Astrocyte (in vitro differentiated cells and primary cell): ENCODE measurements at regions not wholly inside any gene's neighbourhood (a gene's known extent, or its start where the extent isn't known, plus 50 kb on each side); places are given as distances from the start of the nearest gene placed in this dataset.

Experiments
- DNase-seq: peaks from one replicate; pipeline ENCODE4 v3.0.0-alpha.2; 2010; ENCODE audit warnings: low read depth
- FAIRE-seq: peaks from 2 replicates; lab custom pipeline; 2011; peaks lifted over from hg19 to GRCh38; lab: Jason Lieb, UNC
- H2AFZ ChIP-seq: 2 replicates; pipeline ENCODE4 v1.6.0; 2012; ENCODE audit warnings: low read depth, low read length, inconsistent platforms
- H3K27ac ChIP-seq: 2 replicates; pipeline ENCODE4 v1.5.1; 2011; ENCODE audit warnings: low read depth, low read length, inconsistent platforms
- H3K27me3 ChIP-seq: 2 replicates; pipeline ENCODE4 v1.6.0; 2011; ENCODE audit warnings: low read length, inconsistent platforms; ENCODE audit not compliant: insufficient read depth
- H3K36me3 ChIP-seq: 2 replicates; pipeline ENCODE4 v1.5.1; 2011; ENCODE audit warnings: low read length, inconsistent platforms; ENCODE audit not compliant: insufficient read depth
- H3K4me1 ChIP-seq: 2 replicates; pipeline ENCODE4 v1.5.1; 2011; ENCODE audit warnings: low read length, inconsistent platforms; ENCODE audit not compliant: insufficient read depth
- H3K4me2 ChIP-seq: 2 replicates; pipeline ENCODE4 v1.6.0; 2012; ENCODE audit warnings: low read length, inconsistent platforms
- H3K4me3 ChIP-seq: 2 replicates; pipeline ENCODE4 v1.5.1; 2011; ENCODE audit warnings: low read depth, mild to moderate bottlenecking, low read length, inconsistent platforms; ENCODE audit not compliant: insufficient read depth
- H3K79me2 ChIP-seq: 2 replicates; pipeline ENCODE4 v1.6.0; 2012; ENCODE audit warnings: mild to moderate bottlenecking, low read length, inconsistent platforms; ENCODE audit not compliant: insufficient read depth
- H3K9ac ChIP-seq: 2 replicates; pipeline ENCODE4 v1.6.0; 2012; ENCODE audit warnings: mild to moderate bottlenecking, low read length, inconsistent platforms
- H3K9me3 ChIP-seq: 2 replicates; pipeline ENCODE4 v1.5.1; 2012; ENCODE audit warnings: low read depth, mild to moderate bottlenecking, low read length, inconsistent platforms; ENCODE audit not compliant: insufficient read depth
- H4K20me1 ChIP-seq: 2 replicates; pipeline ENCODE4 v1.6.0; 2012; ENCODE audit warnings: low read length, inconsistent platforms; ENCODE audit not compliant: insufficient read depth
- H3K27ac Mint-ChIP-seq: one replicate; pipeline ENCODE4 v1.8.0; 2021; ENCODE audit warnings: mild to moderate bottlenecking, mixed read lengths; ENCODE audit not compliant: unreplicated experiment
- H3K27me3 Mint-ChIP-seq: one replicate; pipeline ENCODE4 v1.8.0; 2021; ENCODE audit warnings: low read depth, mixed read lengths; ENCODE audit not compliant: unreplicated experiment
- H3K36me3 Mint-ChIP-seq: one replicate; pipeline ENCODE4 v1.8.0; 2021; ENCODE audit warnings: low read depth, mixed read lengths; ENCODE audit not compliant: unreplicated experiment
- H3K4me1 Mint-ChIP-seq: one replicate; pipeline ENCODE4 v1.8.0; 2021; ENCODE audit warnings: low read depth, mixed read lengths; ENCODE audit not compliant: unreplicated experiment
- H3K4me3 Mint-ChIP-seq: one replicate; pipeline ENCODE4 v1.8.0; 2021; ENCODE audit warnings: mild to moderate bottlenecking, moderate library complexity, mixed read lengths; ENCODE audit not compliant: unreplicated experiment
- H3K9me3 Mint-ChIP-seq: one replicate; pipeline ENCODE4 v1.8.0; 2021; ENCODE audit warnings: mild to moderate bottlenecking, mixed read lengths; ENCODE audit not compliant: unreplicated experiment
- EZH2 ChIP-seq: IDR thresholded peaks from 2 replicates; pipeline ENCODE4 v1.6.1; 2012; ENCODE audit warnings: mild to moderate bottlenecking, low read length, inconsistent platforms; ENCODE audit not compliant: insufficient read depth
- TF ChIP-seq, protein P1 (sequence below): IDR thresholded peaks from 2 replicates; pipeline ENCODE4 v1.5.1; 2011; ENCODE audit warnings: low read depth, mild to moderate bottlenecking, inconsistent platforms, low read length, moderate library complexity; ENCODE audit not compliant: insufficient read depth

DNA sequence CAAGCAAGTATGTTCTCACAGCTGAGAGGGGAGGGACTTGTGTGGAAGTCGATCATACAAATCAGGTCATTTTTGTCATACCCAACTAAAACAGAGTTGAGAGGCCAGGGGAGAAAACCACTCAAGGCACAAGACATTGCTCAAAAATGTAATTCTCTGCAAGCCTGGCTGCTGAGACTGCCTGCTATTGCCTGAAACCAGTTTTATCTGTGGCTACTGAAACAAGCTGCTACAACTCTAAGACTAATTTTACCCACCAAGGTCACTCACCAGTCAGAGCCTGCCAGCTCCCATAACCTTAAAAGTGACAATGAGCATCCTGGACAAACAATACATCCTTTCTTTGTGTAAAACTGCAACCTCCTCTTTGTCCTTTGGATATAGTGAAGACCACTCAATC lies 54.1 kb upstream of the CST7 start:
- Histone ChIP-seq H3K4me2 (no peak overlapping the region), H3K4me3 (no peak overlapping the region), H3K79me2 (no peaks in the 10 kb centered on the region), H3K4me1 (no peaks in the 10 kb centered on the region), H3K9me3 (peaks cover 3% of the 10 kb centered on the region), H4K20me1 (no peaks in the 10 kb centered on the region), H3K36me3 (no peaks in the 10 kb centered on the region), H3K27ac (no peak overlapping the region), H3K27me3 (no peaks in the 10 kb centered on the region), H3K9ac (no peak overlapping the region), H2AFZ (no peak overlapping the region)
- no peak overlapping the region for H3K4me3 Mint-ChIP-seq
- H3K4me1 Mint-ChIP-seq, result no peaks in the 10 kb centered on the region
- DNase-seq (no peak), FAIRE-seq (no peak)
- no peak overlapping the region for H3K27ac Mint-ChIP-seq
- peaks cover 22% of the 10 kb centered on the region for H3K9me3 Mint-ChIP-seq
- TF ChIP-seq, protein P1, sequence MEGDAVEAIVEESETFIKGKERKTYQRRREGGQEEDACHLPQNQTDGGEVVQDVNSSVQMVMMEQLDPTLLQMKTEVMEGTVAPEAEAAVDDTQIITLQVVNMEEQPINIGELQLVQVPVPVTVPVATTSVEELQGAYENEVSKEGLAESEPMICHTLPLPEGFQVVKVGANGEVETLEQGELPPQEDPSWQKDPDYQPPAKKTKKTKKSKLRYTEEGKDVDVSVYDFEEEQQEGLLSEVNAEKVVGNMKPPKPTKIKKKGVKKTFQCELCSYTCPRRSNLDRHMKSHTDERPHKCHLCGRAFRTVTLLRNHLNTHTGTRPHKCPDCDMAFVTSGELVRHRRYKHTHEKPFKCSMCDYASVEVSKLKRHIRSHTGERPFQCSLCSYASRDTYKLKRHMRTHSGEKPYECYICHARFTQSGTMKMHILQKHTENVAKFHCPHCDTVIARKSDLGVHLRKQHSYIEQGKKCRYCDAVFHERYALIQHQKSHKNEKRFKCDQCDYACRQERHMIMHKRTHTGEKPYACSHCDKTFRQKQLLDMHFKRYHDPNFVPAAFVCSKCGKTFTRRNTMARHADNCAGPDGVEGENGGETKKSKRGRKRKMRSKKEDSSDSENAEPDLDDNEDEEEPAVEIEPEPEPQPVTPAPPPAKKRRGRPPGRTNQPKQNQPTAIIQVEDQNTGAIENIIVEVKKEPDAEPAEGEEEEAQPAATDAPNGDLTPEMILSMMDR, result no peak
- no peak for TF ChIP-seq EZH2
- peaks cover 4% of the 10 kb centered on the region for H3K27me3 Mint-ChIP-seq
- H3K36me3 Mint-ChIP-seq, result no peaks in the 10 kb centered on the region

DNA sequence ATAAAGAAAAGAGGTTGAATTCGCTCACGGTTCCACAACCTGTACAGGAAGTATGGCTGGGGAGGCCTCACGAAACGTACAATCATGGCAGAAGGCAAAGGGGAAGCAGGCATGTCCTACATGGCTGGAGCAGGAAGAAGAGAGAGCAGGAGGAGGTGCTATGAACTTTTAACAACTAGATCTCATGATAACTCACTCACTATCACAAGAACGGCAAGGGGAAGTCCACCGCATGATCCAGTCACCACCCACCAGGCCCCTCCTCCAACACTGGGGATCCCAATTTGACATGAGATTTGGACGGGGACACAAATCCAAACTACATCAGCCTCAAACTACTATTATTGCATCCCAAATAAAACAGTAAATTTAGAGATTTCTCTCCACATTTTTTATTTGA lies 53.6 kb upstream of the CST7 start:
- Mint-ChIP-seq H3K4me1 (no peaks in the 10 kb centered on the region), H3K36me3 (no peaks in the 10 kb centered on the region), H3K27me3 (peaks cover 4% of the 10 kb centered on the region), H3K9me3 (peaks cover 24% of the 10 kb centered on the region), H3K27ac (no peak overlapping the region), H3K4me3 (no peak overlapping the region)
- no peak for DNase-seq
- Histone ChIP-seq H3K4me3 (no peak overlapping the region), H3K27ac (no peak overlapping the region), H3K4me2 (no peak overlapping the region), H4K20me1 (no peaks in the 10 kb centered on the region), H3K9ac (no peak overlapping the region), H3K4me1 (no peaks in the 10 kb centered on the region), H3K9me3 (peaks cover 3% of the 10 kb centered on the region), H2AFZ (no peak overlapping the region), H3K27me3 (no peaks in the 10 kb centered on the region), H3K36me3 (no peaks in the 10 kb centered on the region), H3K79me2 (no peaks in the 10 kb centered on the region)
- no peak for FAIRE-seq
- TF ChIP-seq, protein P1, result no peak
- TF ChIP-seq EZH2, result no peak

DNA sequence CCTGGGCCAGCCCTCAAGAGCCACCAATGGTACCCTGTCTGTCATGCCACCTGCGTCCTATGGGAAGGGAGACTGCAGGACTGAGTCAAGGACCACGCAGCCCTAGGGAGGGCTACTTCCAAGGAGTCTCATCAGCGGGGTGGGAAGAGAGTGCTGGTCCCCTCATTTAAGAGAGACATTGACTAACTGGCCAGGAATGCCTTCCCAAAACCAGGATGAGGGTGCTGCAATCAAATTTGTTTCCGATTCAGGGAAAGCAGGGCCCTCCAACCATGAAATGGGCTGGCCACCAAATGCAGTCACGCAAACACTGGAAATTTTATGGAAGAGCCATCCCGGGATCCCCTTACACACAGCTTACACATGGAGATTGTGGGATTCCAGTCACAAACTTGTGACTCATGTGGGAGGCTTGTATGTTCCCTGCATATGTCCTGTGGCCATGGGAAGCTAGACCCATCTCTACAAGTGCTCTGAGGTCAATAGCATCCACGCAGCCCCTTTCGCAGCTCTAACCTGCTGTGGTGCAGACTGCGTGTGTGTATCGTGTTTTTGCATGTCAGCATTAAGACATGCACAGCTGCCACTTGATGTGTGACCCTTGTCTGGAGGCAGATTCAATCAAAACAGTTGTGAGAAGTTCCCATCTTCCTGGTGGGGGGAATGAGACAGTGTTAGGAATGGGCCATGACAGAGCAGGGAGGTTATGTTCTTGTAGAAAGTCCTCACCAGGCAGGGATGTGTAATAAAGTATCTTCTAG lies 53.0 kb upstream of the CST7 start:
- DNase-seq (no peak), FAIRE-seq (no peak)
- H2AFZ ChIP-seq, result no peak overlapping the region
- H3K9ac ChIP-seq, result no peak overlapping the region
- Mint-ChIP-seq H3K36me3 (no peaks in the 10 kb centered on the region), H3K4me1 (no peaks in the 10 kb centered on the region), H3K27ac (no peak overlapping the region), H3K9me3 (peaks cover 25% of the 10 kb centered on the region), H3K27me3 (peaks cover 4% of the 10 kb centered on the region), H3K4me3 (no peak overlapping the region)
- H3K4me2 ChIP-seq, result no peak overlapping the region
- no peaks in the 10 kb centered on the region for H3K4me1 ChIP-seq
- TF ChIP-seq, protein P1, result no peak
- peaks cover 3% of the 10 kb centered on the region for H3K9me3 ChIP-seq
- H3K27ac ChIP-seq, result no peak overlapping the region
- no peaks in the 10 kb centered on the region for H4K20me1 ChIP-seq
- no peaks in the 10 kb centered on the region for H3K36me3 ChIP-seq
- no peaks in the 10 kb centered on the region for H3K79me2 ChIP-seq
- H3K27me3 ChIP-seq, result no peaks in the 10 kb centered on the region
- H3K4me3 ChIP-seq, result no peak overlapping the region
